ENCODE measurements at regions not wholly inside any gene's neighbourhood (a gene's known extent, or its start where the extent isn't known, plus 50 kb on each side); places are given as distances from the start of the nearest gene placed in this dataset.

DNA sequence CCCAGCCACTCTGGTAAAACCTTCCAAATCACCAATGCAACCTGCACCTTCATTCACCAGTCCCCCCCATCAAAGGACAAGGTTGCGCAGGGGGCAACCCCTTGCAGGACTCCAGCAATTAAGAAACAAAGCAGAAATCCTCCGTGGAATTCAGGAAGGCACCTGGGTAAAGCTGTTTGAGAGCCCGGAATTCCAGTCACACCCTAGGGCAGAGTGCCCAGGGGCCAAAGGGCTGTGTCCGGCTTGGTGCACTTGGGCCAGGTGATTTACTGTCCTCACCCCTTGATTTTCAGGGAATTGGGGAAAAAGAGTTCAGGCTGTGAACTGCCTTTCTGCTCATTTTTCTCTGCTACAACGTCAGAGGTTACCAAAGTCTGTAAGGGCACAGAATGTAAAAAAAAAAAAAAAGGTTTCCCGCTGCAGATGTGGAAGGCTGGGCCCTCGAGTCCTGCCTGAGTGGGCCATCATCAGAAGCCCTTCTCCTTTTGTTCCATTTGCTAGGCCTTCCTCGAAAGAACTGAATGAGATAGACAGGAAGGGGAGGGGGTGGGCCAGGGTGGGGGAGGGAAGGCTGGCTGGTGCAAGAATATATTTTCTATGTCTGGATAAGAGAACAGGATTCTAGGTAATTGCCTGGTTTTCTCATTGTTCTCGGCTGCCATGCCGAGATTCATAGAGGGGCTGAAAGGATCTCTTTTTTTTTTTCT, 266.5 kb upstream of the PSMD7 start:
- TF ChIP-seq, protein P1, sequence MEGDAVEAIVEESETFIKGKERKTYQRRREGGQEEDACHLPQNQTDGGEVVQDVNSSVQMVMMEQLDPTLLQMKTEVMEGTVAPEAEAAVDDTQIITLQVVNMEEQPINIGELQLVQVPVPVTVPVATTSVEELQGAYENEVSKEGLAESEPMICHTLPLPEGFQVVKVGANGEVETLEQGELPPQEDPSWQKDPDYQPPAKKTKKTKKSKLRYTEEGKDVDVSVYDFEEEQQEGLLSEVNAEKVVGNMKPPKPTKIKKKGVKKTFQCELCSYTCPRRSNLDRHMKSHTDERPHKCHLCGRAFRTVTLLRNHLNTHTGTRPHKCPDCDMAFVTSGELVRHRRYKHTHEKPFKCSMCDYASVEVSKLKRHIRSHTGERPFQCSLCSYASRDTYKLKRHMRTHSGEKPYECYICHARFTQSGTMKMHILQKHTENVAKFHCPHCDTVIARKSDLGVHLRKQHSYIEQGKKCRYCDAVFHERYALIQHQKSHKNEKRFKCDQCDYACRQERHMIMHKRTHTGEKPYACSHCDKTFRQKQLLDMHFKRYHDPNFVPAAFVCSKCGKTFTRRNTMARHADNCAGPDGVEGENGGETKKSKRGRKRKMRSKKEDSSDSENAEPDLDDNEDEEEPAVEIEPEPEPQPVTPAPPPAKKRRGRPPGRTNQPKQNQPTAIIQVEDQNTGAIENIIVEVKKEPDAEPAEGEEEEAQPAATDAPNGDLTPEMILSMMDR (IDR thresholded peaks at IDR 0.05) = no peak

DNA sequence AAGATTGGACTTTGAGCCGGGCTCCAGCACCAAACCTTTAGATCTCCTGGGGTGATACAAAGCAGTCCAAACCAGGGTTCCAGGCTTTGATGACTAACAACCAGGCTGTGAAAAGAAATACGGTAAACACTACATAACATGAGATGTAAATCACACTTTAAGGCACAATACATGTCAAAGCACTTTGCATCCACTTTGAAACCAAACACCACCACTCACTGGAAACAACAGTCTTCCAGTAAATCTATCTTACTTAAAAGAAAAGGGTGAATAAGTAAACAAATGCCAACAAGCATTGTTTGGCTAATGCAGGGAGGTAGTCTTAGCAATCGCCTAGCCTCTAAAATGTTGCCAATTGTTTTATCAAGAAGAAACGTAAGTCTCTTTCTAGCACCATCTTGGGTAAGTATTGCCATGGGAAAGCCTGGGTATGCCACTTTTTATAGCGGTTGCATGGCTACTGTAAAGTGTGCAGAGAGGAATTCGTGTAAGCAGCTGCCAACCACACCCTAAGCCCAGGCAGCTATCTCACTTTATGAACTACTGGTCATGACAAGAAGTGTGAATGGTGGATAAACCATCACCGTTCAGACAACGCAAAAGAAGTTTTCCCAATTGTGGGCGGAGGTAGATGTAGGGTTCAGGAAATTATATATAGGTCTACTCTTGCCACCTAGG, 267.4 kb upstream of the PSMD7 start:
- TF ChIP-seq, protein P1 (IDR thresholded peaks at IDR 0.05) = no peak

DNA sequence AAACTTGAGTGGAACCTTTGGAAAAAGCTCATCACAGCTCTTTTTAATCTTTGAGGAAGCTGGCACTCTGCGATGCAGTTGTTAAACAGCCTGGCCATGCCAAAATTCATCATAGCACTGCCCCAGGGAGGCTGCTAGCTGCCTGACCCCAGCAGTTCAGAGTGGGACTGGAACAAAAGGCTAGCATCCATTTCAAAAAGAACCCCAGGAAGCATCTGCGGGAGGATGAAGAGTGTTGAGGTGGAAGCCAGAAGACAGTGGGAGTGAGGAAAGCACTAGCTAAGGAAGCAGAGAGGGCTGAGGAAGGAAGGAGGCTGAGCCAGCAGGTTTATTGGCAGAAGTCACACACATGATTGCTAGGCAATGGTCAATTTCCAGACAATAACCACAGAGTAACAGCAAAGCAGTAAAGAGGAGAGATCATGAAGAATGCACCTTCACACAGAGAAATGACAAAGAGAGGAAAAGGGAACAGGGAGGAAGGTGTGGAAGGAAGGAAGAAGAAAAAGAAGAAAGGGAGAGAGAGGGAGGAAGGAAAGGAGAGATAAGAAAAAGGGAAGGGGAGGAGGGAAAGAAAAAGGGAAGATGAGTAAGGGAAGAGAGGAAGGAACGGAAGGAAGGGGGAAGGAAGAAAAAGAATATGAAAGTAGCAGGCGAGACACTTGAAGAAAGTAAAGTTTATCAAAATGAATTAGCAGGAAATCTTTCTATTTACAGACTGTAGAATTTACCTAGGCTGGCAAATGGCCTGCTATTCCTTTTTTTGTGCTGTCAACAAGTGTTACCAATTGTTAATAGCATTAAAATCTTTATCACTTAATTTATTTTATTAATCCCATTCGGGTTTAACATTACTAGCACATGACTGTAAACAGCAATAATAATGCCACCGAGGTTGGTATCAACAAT, 270.0 kb upstream of the PSMD7 start:
- TF ChIP-seq, protein P1 (IDR thresholded peaks at IDR 0.05) = no peak

DNA sequence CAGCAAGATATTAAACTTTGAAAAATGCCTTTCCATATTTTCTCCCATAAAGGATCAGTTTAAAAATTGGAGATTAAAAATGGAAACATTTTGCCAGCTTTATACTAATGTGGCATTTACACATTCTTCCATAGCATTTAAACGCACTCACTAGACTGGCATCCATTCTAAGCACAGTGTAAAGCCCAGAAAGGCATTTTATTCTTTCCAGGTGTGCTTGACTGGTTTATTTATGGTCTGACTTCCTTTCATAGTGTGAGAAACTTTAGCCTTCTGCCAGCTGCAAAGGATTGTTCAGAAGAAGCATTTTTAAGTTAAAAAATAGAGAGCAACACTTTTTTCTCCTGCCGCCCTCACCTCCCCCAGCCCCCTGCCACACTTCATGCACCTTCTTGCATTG, 271.7 kb upstream of the PSMD7 start:
- TF ChIP-seq, protein P1 (IDR thresholded peaks at IDR 0.05) = no peak

DNA sequence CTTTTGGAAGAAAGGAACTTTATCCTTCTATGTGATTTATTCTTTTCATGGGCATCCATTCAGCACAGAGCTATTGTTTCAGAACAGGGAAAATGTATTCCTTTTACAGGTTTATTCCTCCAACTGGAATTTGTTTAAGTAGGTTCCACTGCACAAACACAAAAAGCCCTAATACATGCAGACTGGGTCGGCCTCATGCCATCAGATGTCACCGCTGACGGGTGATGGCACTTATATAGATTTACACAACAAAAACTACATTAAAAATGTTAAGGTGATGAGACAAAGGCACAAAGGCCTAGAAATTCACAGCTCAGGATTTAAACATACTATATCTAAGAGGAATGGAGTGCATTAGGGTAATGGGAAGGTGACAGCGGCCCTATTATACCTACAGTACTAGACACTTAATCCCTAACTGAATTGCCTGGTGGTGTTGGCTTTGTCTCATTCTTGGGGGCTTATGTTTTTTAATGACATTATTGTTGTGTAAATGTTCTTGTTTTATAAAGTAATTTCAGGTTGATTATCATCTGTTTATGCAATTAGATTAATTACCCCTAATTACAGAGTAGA, 276.4 kb upstream of the PSMD7 start:
- TF ChIP-seq, protein P1 (IDR thresholded peaks at IDR 0.05) = no peak

DNA sequence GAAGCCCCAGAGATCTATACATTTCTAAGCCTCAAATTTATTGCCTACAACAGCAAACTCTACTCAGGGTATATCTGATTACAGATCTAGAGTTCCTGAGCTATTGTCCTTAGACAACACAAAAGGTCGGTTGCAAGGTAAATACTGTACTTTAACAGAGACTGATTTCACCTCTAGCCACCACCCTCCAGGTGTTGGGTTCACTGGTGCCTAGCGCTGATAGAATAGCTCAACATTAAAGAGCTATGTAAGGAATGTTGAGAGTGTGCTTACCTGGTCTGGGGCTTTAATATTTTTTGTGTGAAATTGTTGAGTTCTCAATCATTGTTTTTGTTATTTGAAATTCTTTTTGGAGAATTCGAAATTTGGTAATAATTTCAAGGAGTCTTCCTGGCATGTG, 277.0 kb upstream of the PSMD7 start:
- TF ChIP-seq, protein P1 (IDR thresholded peaks at IDR 0.05) = no peak

DNA sequence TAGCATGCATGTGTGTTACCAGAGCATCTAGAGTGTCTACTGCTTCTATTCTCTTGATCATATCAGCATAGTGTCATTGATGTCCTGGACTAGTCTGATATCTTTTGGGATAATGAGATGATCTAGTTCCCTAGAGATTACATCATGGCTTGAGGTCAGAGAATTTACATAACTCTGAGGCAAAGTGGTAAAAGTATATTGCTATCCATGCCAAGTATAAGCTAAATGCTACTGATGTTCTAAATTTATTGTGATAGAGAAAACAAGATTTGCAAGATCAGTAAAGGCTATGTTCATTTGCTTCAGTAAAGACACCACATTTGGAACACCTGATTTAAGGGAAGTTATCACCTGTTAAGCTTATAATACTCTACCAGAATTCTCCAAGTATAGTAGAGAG, 280.7 kb upstream of the PSMD7 start:
- TF ChIP-seq, protein P1 (IDR thresholded peaks at IDR 0.05) = no peak

Measured in LNCAP (cell line).